A549 (cell line): ENCODE measurements at regions not wholly inside any gene's neighbourhood (a gene's known extent, or its start where the extent isn't known, plus 50 kb on each side); places are given as distances from the start of the nearest gene placed in this dataset.
A peak's percentile ranks its signal among the peaks of the same experiment; 100 is the strongest.

Source experiments
- ATAC-seq, 2 experiments: fragments of 200-7000 bp in 1 of 2; fragments of >200 bp in 1 of 2; cut with Nextera tagmentation in 1 of 2; cut with Tn5 transposase in 1 of 2; 3 replicates each; pipeline versions ENCODE4 v1.8.0 to v1.9.1; 2018 to 2020; ENCODE audit warnings: mild to moderate bottlenecking in 1 of 2, moderate library complexity in 1 of 2
- CTCF ChIA-PET: fragments of 300-600 bp; sonication (Branson Sonifier 250); formaldehyde crosslinking; extraction: SDS; loops from one replicate; lab custom pipeline; 2021; ENCODE audit warnings: antibody characterized with exemption, inconsistent platforms; lab: Yijun Ruan, JAX
- POLR2A ChIA-PET: fragments of 350-600 bp; formaldehyde crosslinking; extraction: SDS; loops from one replicate; lab custom pipeline; 2021; ENCODE audit warnings: antibody characterized with exemption, inconsistent platforms; lab: Yijun Ruan, JAX
- DNase-seq, 2 experiments: peaks; one replicate each; pipeline versions ENCODE4 v3.0.0 to v3.0.0-alpha.2; 2011 to 2016; ENCODE audit warnings: low read depth in 1 of 2, low spot score in 1 of 2
- FAIRE-seq: peaks from 2 replicates; lab custom pipeline; 2011; peaks lifted over from hg19 to GRCh38; lab: Jason Lieb, UNC
- H3K27ac ChIP-seq, 2 experiments: fragments of >200 bp; sonication (Bioruptor Twin); formaldehyde crosslinking; 3 replicates each; pipeline ENCODE4 v1.5.1; 2016 to 2017
- H3K4me1 ChIP-seq: fragments of >200 bp; sonication (Bioruptor Twin); formaldehyde crosslinking; 3 replicates; pipeline ENCODE4 v1.6.1; 2016
- H3K4me2 ChIP-seq: fragments of >200 bp; sonication (Bioruptor Twin); formaldehyde crosslinking; 3 replicates; pipeline ENCODE4 v1.6.1; 2016
- H3K4me3 ChIP-seq: fragments of >200 bp; sonication (Bioruptor Twin); formaldehyde crosslinking; 3 replicates; pipeline ENCODE4 v1.5.1; 2016
- H3K9me3 ChIP-seq: fragments of >200 bp; sonication (Bioruptor Twin); formaldehyde crosslinking; 3 replicates; pipeline ENCODE4 v1.6.1; 2016
- BCL3 ChIP-seq: fragments of >200 bp; sonication (Bioruptor Twin); formaldehyde crosslinking; IDR thresholded peaks from 3 replicates; pipeline ENCODE4 v1.6.1; 2016
- BHLHE40 ChIP-seq: IDR thresholded peaks from 2 replicates; pipeline ENCODE4 v1.6.1; 2012; ENCODE audit warnings: low read depth, low read length, inconsistent platforms
- CEBPB ChIP-seq, 2 experiments: fragments of >200 bp in 1 of 2; sonication (Bioruptor Twin) in 1 of 2; formaldehyde crosslinking in 1 of 2; IDR thresholded peaks; 2 replicates each; pipeline ENCODE4 v1.6.1; 2012 to 2016
- CHD2 ChIP-seq: fragments of 150-350 bp; IDR thresholded peaks from 2 replicates; pipeline ENCODE4 v1.6.1; 2014; ENCODE audit warnings: low read length; ENCODE audit not compliant: partially characterized antibody
- CHD4 ChIP-seq: fragments of 200-600 bp; sonication (generic); IDR thresholded peaks from 2 replicates; pipeline ENCODE4 v1.6.1; 2016; ENCODE audit warnings: antibody characterized with exemption, mild to moderate bottlenecking, borderline replicate concordance
- CTCF ChIP-seq: fragments of >200 bp; sonication (Bioruptor Twin); formaldehyde crosslinking; IDR thresholded peaks from 3 replicates; pipeline ENCODE4 v1.5.1; 2016
- ESRRA ChIP-seq: fragments of 150-350 bp; IDR thresholded peaks from 2 replicates; pipeline ENCODE4 v1.6.1; 2014; ENCODE audit warnings: mild to moderate bottlenecking, low read length, borderline replicate concordance
- FOSL2 ChIP-seq, 2 experiments: fragments of 450-650 bp in 1 of 2; fragments of >200 bp in 1 of 2; sonication (Bioruptor Twin) in 1 of 2; formaldehyde crosslinking; IDR thresholded peaks; 2 replicates each; pipeline versions ENCODE4 v1.5.0 to v1.6.1; 2016 to 2020; ENCODE audit warnings: mild to moderate bottlenecking in 1 of 2, moderate library complexity in 1 of 2
- GATA3 ChIP-seq: IDR thresholded peaks from 2 replicates; pipeline ENCODE4 v1.6.1; 2012; ENCODE audit warnings: borderline replicate concordance
- HEYL ChIP-seq: fragments of 250-450 bp; sonication (Bioruptor Pico); IDR thresholded peaks from 2 replicates; pipeline ENCODE4 v1.8.0; 2021; ENCODE audit warnings: mild to moderate bottlenecking, moderate library complexity
- HMGXB4 ChIP-seq: fragments of 250-450 bp; sonication (Bioruptor Pico); IDR thresholded peaks from 2 replicates; pipeline ENCODE4 v1.5.0; 2021; ENCODE audit warnings: mild to moderate bottlenecking, moderate library complexity, borderline replicate concordance
- JUNB ChIP-seq: fragments of >200 bp; sonication (Bioruptor Twin); formaldehyde crosslinking; IDR thresholded peaks from 2 replicates; pipeline ENCODE4 v1.6.1; 2016
- KDM1A ChIP-seq: fragments of 200-600 bp; sonication (generic); IDR thresholded peaks from 2 replicates; pipeline ENCODE4 v1.6.1; 2016; ENCODE audit warnings: low read depth, mild to moderate bottlenecking
- KDM5A ChIP-seq: fragments of 200-600 bp; sonication (generic); IDR thresholded peaks from 2 replicates; pipeline ENCODE4 v1.6.1; 2016; ENCODE audit warnings: antibody characterized with exemption, mild to moderate bottlenecking
- MYC ChIP-seq: IDR thresholded peaks from 2 replicates; pipeline ENCODE4 v1.6.1; 2012; ENCODE audit warnings: mild to moderate bottlenecking, inconsistent platforms, low read length, improper control_type of control experiment, borderline replicate concordance
- NPAS2 ChIP-seq: fragments of 250-450 bp; sonication (Bioruptor Pico); IDR thresholded peaks from 2 replicates; pipeline ENCODE4 v1.8.0; 2022; ENCODE audit warnings: mild to moderate bottlenecking, moderate library complexity, borderline replicate concordance
- NR3C1 ChIP-seq: fragments of >200 bp; sonication (Bioruptor Twin); formaldehyde crosslinking; IDR thresholded peaks from 3 replicates; pipeline ENCODE4 v1.6.1; 2017
- PBX3 ChIP-seq: IDR thresholded peaks from 2 replicates; pipeline ENCODE4 v1.6.1; 2012
- PHF8 ChIP-seq: fragments of 200-600 bp; sonication (generic); IDR thresholded peaks from 2 replicates; pipeline ENCODE4 v1.6.1; 2016; ENCODE audit warnings: low read depth, mild to moderate bottlenecking, antibody characterized with exemption, moderate library complexity, borderline replicate concordance
- POLR2A ChIP-seq: IDR thresholded peaks from 2 replicates; pipeline ENCODE4 v1.6.1; 2012; ENCODE audit warnings: mild to moderate bottlenecking, low read length
- RCOR1 ChIP-seq: fragments of 150-350 bp; IDR thresholded peaks from 2 replicates; pipeline ENCODE4 v1.6.1; 2014; ENCODE audit warnings: antibody characterized with exemption, low read length, low read depth
- RNF2 ChIP-seq: fragments of 200-600 bp; sonication (generic); IDR thresholded peaks from 2 replicates; pipeline ENCODE4 v1.6.1; 2016; ENCODE audit warnings: low read depth, mild to moderate bottlenecking, antibody characterized with exemption, moderate library complexity, borderline replicate concordance
- SMC3 ChIP-seq: fragments of >200 bp; sonication (Bioruptor Twin); formaldehyde crosslinking; IDR thresholded peaks from 3 replicates; pipeline ENCODE4 v1.6.1; 2018; ENCODE audit warnings: inconsistent platforms
- TFCP2L1 ChIP-seq: fragments of 250-450 bp; sonication (Bioruptor Pico); IDR thresholded peaks from 2 replicates; pipeline ENCODE4 v1.5.0; 2021; ENCODE audit warnings: mild to moderate bottlenecking
- ZFP36 ChIP-seq: fragments of 450-650 bp; IDR thresholded peaks from 2 replicates; pipeline ENCODE4 v1.6.1; 2014; ENCODE audit warnings: borderline replicate concordance; ENCODE audit not compliant: partially characterized antibody
- ZNF302 ChIP-seq: fragments of 250-450 bp; sonication (Bioruptor Pico); IDR thresholded peaks from 2 replicates; pipeline ENCODE4 v1.9.0; 2021; ENCODE audit warnings: inconsistent platforms, mild to moderate bottlenecking, moderate library complexity
- WGBS: methylation state at CpG from one replicate; pipeline ENCODE4 v1.1.6; 2017; ENCODE audit errors: missing lambda C conversion rate; 5-methylcytosine and 5-hydroxymethylcytosine counted together

- Histone ChIP-seq H3K27ac (no peak overlapping the region), H3K4me2 (no peak overlapping the region), H3K4me1 (no peaks in the 10 kb centered on the region), H3K9me3 (no peaks in the 10 kb centered on the region), H3K4me3 (no peak overlapping the region)
- TF ChIP-seq JUNB (0 out of 2 replicates have a peak, but pooled peaks have one; percentile 14), GATA3 (peak; percentile 73), NPAS2 (CRISPR knock-in tag) (no peak), FOSL2 (IDR thresholded peaks at IDR 0.05) (no peak), FOSL2 (CRISPR knock-in tag; IDR thresholded peaks at IDR 0.05) (peak; percentile 71)
- ATAC-seq, result no peak
- FAIRE-seq, result peak; percentile 43
- ChIA-PET POLR2A (no interaction called here), CTCF (no interaction called here)
- no peak for DNase-seq
These were observed 1429.3 kb downstream of the EFNA5 start for GRCh38 chr5:106241409-106241808.

- DNase-seq, result no peak
- no peak overlapping the region for H3K27ac ChIP-seq
- CTCF ChIA-PET, result no interaction called here
- 67% methylated on average over 9 of the region's 25 CpGs for WGBS
- H3K4me1 ChIP-seq, result no peaks in the 10 kb centered on the region
- TF ChIP-seq MYC (no peak), PBX3 (no peak), PHF8 (no peak), KDM1A (no peak), BCL3 (no peak), KDM5A (no peak), POLR2A (no peak), BHLHE40 (no peak), CTCF (no peak), CHD4 (no peak), SMC3 (no peak), RNF2 (no peak), ZFP36 (no peak), RCOR1 (no peak)
- no peaks in the 10 kb centered on the region for H3K9me3 ChIP-seq
- POLR2A ChIA-PET, result no interaction called here
- no peak overlapping the region for H3K4me3 ChIP-seq
- ATAC-seq, result no peak
- no peak for FAIRE-seq
- H3K4me2 ChIP-seq, result no peak overlapping the region
These were observed 1464.7 kb downstream of the EFNA5 start for GRCh38 chr5:106205916-106206571.

GRCh38 chr5:106202035-106202434, 1468.7 kb downstream of the EFNA5 start:
- Histone ChIP-seq H3K27ac (no peak overlapping the region), H3K4me1 (no peaks in the 10 kb centered on the region), H3K9me3 (no peaks in the 10 kb centered on the region), H3K4me2 (no peak overlapping the region), H3K4me3 (no peak overlapping the region)
- ATAC-seq, result no peak
- FAIRE-seq, result no peak
- 90% methylated on average over 2 of the region's 2 CpGs for WGBS
- no peak for DNase-seq
- POLR2A ChIA-PET, result no interaction called here
- CTCF ChIA-PET, result no interaction called here
- TF ChIP-seq NPAS2 (CRISPR knock-in tag) (no peak), HMGXB4 (CRISPR knock-in tag) (no peak), SMC3 (no peak), FOSL2 (IDR thresholded peaks at IDR 0.05) (no peak), FOSL2 (CRISPR knock-in tag; IDR thresholded peaks at IDR 0.05) (no peak), HEYL (CRISPR knock-in tag) (no peak), TFCP2L1 (CRISPR knock-in tag) (no peak), CTCF (no peak), ZNF302 (CRISPR knock-in tag) (no peak), CEBPB (IDR thresholded peaks at IDR 0.05) (no peak), POLR2A (no peak), ESRRA (no peak), NR3C1 (no peak), CHD2 (no peak)
